SHP77 (cell line): ENCODE measurements at regions not wholly inside any gene's neighbourhood (a gene's known extent, or its start where the extent isn't known, plus 50 kb on each side); places are given as distances from the start of the nearest gene placed in this dataset.

ENCODE experiments used
- DNase-seq, 2 experiments: peaks; one replicate each; lab custom pipeline; 2025; lab: John Stamatoyannopoulos, UW

DNA sequence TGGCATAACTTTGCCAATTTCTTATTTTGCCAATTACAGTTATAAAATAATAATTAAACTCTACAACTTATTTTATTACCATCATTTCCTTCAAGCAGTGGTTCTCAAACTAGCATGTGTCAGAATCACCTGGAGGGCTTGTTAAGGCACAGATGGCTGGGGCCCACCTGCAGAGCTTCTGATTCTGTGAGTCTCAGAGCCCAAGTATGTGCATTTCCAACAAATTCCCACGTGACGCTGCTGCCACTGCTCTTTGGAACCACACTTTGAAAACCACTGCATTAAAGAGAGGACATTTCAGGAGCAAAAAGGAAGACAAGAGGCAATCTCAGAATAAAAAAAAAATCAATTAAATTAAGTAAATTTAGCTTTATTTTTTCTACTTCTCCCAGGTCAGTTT lies 94.0 kb upstream of the HNRNPA3 start:
- DNase-seq: no peak

DNA sequence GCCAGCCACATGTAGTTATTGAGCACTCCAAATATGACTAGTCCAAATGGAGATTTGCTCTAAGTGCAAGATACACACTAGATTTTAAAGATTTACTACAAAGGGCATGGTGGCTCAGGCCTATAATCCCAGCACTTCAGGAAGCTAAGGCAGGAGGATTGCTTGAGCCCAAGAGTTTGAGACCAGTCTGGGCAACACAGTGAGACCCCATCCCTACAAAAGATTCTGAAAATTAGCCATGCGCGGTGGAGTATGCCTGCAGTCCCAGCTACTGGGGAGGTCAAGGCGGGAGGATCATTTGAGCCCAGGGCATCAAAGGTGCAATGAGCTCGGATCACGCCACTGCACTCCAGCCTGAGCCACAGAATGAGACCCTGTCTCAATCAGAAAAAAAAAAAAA lies 93.5 kb upstream of the HNRNPA3 start:
- DNase-seq: no peak

DNA sequence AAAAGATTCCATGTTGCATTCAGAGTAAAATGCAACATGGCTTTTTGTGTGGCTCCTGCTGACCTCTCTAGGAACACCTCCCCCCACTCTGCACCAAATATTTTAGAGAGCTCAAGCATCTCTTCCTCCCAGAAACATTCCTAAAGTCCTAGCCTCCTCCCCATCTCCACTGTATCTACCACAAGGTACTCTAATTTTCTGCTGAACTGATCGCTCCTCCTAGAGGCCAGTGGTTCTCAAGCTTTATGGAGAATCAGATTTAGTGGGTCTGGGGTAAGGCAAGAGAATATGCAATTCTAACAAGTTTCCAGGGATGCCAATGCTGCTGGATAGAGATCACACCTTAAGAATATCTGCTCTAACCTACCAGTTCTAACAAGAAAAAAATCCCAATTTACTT lies 89.5 kb upstream of the HNRNPA3 start:
- DNase-seq: no peak

GRCh38 chr2:177124371-177124770 lies 88.2 kb upstream of the HNRNPA3 start:
- DNase-seq: no peak

DNA sequence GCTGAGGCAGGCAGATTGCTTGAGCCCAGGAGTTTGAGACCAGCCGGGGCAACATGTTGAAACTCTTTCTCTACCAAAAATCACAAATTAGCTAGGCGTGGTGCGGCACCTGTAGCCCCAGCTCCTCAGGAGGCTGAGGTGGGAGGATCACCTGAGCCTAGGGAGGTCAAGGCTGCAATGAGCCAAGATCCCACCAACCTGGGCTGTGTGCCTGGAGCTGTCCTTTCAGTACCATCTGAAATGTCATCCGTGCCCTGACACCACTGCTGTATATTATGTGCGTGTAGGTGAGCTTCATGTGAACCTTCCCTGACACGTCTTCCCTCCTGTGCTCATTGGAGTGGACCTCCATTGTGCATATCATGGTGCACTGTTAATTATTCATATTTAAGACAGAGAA lies 84.8 kb upstream of the HNRNPA3 start:
- DNase-seq: no peak

- no peak for DNase-seq
Observed at GRCh38 chr2:177129610-177130009, 83.0 kb upstream of the HNRNPA3 start.

DNA sequence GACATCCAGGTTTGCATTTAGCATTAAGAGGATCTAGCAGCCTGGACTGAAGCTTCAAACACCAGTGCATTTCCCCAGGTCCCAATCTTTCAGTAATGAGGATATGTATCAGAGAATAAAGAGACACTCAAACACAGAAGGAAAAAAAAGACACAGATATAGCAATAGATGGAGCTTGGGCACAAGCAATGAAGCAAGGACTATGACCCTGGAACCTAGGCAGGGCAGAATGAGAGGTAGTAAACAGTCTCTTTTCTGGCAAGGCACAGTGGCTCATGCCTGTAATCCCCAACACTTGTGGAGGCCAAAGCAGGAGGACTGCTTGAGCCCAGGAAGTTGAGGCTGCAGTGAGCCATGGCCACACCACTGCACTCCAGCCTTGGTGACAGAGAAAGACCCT lies 80.7 kb upstream of the HNRNPA3 start:
- DNase-seq: no peak

DNA sequence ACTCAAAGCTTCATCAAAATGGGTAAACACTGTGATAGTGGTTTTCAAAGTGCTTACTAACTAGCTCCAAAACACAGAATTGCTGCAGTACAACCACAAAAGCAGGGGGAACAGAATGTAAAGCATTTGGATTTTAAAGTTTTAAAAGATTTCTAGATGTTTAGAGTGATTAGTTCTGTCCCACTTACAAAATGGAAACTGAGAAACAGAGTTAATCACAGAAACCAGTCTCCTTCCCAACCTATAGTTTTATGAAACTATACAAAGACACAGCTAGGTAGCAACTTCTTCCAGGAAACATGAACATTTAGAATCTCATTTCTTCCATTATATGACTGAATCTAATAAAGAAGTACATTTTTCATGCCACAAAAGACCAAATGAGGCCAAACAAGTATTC lies 73.8 kb upstream of the HNRNPA3 start:
- no peak for DNase-seq

DNA sequence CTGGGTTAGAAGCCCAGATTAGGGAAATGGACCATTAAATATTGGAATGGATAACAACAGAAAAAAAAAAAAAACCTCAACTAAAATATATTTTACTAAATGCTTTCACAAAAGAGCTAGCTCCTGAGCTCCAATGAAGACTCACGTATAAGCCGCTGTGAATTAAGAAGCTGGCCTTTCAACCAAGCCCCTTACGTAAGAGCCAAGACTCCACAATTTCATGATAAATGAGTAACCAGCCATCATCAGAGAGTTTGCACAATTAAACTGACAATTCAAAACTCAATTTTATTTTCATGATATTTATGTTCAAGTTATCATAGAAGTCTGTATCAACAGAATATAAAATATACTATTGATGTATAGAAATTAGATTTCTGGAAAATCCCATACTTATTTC lies 70.7 kb upstream of the HNRNPA3 start:
- DNase-seq: no peak

DNA sequence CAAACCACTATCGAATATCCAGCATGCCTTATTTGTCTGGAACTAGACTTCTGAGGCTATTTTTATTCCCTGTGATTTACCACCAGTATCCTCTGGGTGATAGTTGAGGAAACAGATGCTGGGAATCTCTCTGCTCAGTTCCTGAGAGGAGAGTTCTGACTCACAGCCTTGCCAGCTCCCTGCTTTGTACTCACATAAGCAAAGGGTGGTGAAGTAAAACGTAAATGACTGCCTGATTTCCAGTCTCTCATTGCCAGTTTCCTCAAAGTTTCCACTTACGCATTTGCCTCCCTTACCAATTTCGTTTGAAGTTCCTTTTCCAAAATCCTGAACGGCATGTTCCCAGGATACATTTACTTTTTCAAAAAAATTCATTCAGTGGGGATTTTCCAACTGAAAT lies 69.2 kb upstream of the HNRNPA3 start:
- peak; percentile 45 to 66 for DNase-seq

- peak; percentile 15 to 41 for DNase-seq
Observed at GRCh38 chr2:177147093-177147694, 65.4 kb upstream of the HNRNPA3 start.

DNA sequence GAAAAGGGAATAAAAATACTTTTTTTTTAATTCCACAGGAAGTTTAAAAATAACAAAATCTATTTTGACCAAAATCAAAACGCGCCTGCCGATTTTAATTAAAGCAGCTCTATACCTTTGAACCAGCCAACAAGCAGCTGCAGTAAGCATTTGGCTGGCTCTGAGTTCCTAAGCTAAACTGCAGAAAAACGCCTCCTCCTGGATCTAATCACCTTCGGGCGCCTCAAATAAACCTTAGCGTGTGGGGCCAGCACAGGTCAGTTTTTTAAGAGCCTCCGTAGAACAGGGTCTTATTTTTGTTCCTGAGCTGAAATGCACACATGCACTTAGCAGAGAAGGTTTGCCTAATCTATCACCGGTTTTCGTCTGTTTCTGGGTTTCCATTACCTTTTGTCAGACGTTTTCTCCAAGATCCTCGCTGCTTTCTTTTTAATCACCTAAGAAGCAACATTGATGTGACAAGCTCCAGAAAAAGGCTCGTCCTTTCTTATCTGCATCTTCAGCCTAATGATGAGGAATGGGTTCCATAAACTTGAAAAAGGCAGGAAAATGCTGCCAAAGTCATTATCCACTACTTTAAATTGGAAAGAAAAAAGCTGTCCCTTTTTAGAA lies 64.7 kb upstream of the HNRNPA3 start:
- DNase-seq: peak; percentile 21 to 22

GRCh38 chr2:177148477-177149154 lies 64.0 kb upstream of the HNRNPA3 start:
- peak; percentile 63 to 70 for DNase-seq

- DNase-seq: no peak
Observed at GRCh38 chr2:177149155-177149503, 63.5 kb upstream of the HNRNPA3 start.

DNA sequence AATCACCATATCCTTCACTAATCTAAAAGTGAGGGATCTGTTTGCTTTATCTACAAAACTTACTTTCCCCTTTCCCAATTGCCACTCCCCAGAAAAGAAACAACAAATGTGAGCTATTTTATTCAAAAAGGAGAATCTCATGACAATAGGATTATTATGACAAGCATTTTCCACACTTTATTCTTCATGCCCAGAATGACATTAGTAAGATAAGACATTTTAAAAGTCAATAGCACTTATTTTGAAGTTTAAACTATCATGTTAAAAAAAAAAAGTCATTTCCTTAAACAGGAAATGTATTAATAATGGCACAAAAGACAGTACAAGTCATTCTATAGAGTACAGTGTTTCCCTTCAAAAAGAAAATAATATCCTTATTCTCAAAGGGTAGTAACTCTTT lies 58.8 kb upstream of the HNRNPA3 start:
- DNase-seq: no peak

- no peak for DNase-seq
Observed at GRCh38 chr2:177154809-177155208, 57.8 kb upstream of the HNRNPA3 start.

- DNase-seq: no peak
Observed at GRCh38 chr2:177155631-177156030, 57.0 kb upstream of the HNRNPA3 start.

DNA sequence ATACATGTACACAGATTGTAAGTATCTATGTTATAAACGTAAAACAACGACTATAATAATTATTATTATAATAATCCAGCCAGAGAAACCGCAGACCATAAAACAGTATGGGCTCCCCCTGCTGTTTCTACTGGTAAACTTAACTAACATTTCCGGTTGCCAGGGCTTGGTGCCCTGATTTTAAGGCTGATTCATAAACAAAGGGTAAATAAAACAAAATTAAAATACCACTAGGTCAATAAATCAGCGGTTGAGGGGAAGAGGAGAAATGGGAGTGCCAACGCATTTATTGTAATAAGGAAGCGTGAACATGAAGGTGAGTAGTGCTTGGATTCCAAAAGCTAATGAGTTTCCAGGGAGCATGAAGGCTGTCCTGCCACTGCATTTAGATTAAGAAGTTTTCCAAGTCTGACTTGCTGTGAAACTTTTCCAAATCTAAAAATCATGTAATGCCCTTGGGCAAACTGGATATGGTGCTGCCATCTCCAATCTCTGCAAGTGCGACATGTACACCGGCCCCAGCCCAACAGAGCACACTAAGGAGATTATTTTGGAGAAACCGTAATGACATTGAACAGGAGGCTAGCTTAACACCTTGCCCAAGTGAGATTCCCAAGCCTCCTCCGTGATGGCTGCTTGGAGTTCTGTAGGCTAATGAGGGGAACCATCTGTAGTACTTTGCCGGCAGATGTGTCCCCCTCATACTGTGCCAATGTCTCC lies 50.7 kb upstream of the HNRNPA3 start:
- peak in 1 of 2 experiments; percentile 36 for DNase-seq
